Activated T-cell treated with anti-CD3 and anti-CD28 coated beads for 48 hours (primary cell): ENCODE measurements at regions not wholly inside any gene's neighbourhood (a gene's known extent, or its start where the extent isn't known, plus 50 kb on each side); places are given as distances from the start of the nearest gene placed in this dataset.

Experiments
- DNase-seq: peaks from one replicate; pipeline ENCODE4 v3.0.0-alpha.2; 2020; ENCODE audit warnings: low read depth

- no peak for DNase-seq
Observed at GRCh38 chr6:91697010-91697695, 1110.3 kb upstream of the MAP3K7 start.

- no peak for DNase-seq
Observed at GRCh38 chr6:91695221-91695620, 1108.3 kb upstream of the MAP3K7 start.

- no peak for DNase-seq
Observed at GRCh38 chr6:91694016-91694654, 1107.3 kb upstream of the MAP3K7 start.

- DNase-seq, result no peak
Observed at GRCh38 chr6:91691449-91691848, 1104.6 kb upstream of the MAP3K7 start.

GRCh38 chr6:91683240-91683639 is 1096.4 kb upstream of the MAP3K7 start:
- no peak for DNase-seq

- DNase-seq, result no peak
Observed at GRCh38 chr6:91681296-91681695, 1094.4 kb upstream of the MAP3K7 start.

- no peak for DNase-seq
Observed at GRCh38 chr6:91678679-91679446, 1092.0 kb upstream of the MAP3K7 start.

GRCh38 chr6:91672201-91672600 is 1085.3 kb upstream of the MAP3K7 start:
- no peak for DNase-seq

- DNase-seq, result no peak
Observed at GRCh38 chr6:91669871-91670268, 1083.0 kb upstream of the MAP3K7 start.

- no peak for DNase-seq
Observed at GRCh38 chr6:91669154-91669870, 1082.4 kb upstream of the MAP3K7 start.

- no peak for DNase-seq
Observed at GRCh38 chr6:91667596-91667995, 1080.7 kb upstream of the MAP3K7 start.

GRCh38 chr6:91664327-91664959 is 1077.6 kb upstream of the MAP3K7 start:
- no peak for DNase-seq

GRCh38 chr6:91660893-91661292 is 1074.0 kb upstream of the MAP3K7 start:
- DNase-seq, result no peak

- DNase-seq, result no peak
Observed at GRCh38 chr6:91659891-91660290, 1073.0 kb upstream of the MAP3K7 start.

- no peak for DNase-seq
Observed at GRCh38 chr6:91654793-91655192, 1067.9 kb upstream of the MAP3K7 start.

- no peak for DNase-seq
Observed at GRCh38 chr6:91654357-91654756, 1067.5 kb upstream of the MAP3K7 start.

GRCh38 chr6:91653895-91654294 is 1067.0 kb upstream of the MAP3K7 start:
- DNase-seq, result no peak

GRCh38 chr6:91653076-91653723 is 1066.3 kb upstream of the MAP3K7 start:
- no peak for DNase-seq

- no peak for DNase-seq
Observed at GRCh38 chr6:91646649-91647048, 1059.8 kb upstream of the MAP3K7 start.

- DNase-seq, result no peak
Observed at GRCh38 chr6:91645811-91646210, 1058.9 kb upstream of the MAP3K7 start.

GRCh38 chr6:91637217-91637616 is 1050.3 kb upstream of the MAP3K7 start:
- no peak for DNase-seq

- no peak for DNase-seq
Observed at GRCh38 chr6:91634791-91635190, 1047.9 kb upstream of the MAP3K7 start.
